Spinal cord (tissue), 9 donors: ENCODE measurements at regions not wholly inside any gene's neighbourhood (a gene's known extent, or its start where the extent isn't known, plus 50 kb on each side); places are given as distances from the start of the nearest gene placed in this dataset.
A peak's percentile ranks its signal among the peaks of the same experiment; 100 is the strongest.

Experiments
- DNase-seq, 6 donors: peaks; one replicate each; pipeline versions ENCODE4 v3.0.0 to v3.0.0-alpha.2; 2013 to 2015; ENCODE audit warnings: low spot score in 6 of 6, low read depth in 4 of 6
- H3K27ac ChIP-seq: one replicate; pipeline ENCODE4 v1.5.1; 2013; ENCODE audit warnings: low read depth, low read length, control low read depth
- H3K27me3 ChIP-seq: one replicate; pipeline ENCODE4 v1.6.1; 2013; ENCODE audit warnings: low read length; ENCODE audit not compliant: control insufficient read depth, insufficient read depth
- H3K36me3 ChIP-seq: one replicate; pipeline ENCODE4 v1.6.1; 2013; ENCODE audit warnings: low read length; ENCODE audit not compliant: control insufficient read depth, insufficient read depth
- H3K4me1 ChIP-seq: one replicate; pipeline ENCODE4 v1.6.1; 2013; ENCODE audit warnings: low read length; ENCODE audit not compliant: control insufficient read depth, insufficient read depth
- H3K4me3 ChIP-seq: one replicate; pipeline ENCODE4 v1.5.1; 2013; ENCODE audit warnings: low read depth, low read length, control low read depth
- H3K9me3 ChIP-seq: one replicate; pipeline ENCODE4 v1.6.1; 2013; ENCODE audit warnings: low read length; ENCODE audit not compliant: control insufficient read depth, insufficient read depth
- WGBS: methylation state at CpG from one replicate; pipeline ENCODE4 v1.1.5; 2013; ENCODE audit warnings: missing lambda C conversion rate; ENCODE audit not compliant: insufficient coverage; 5-methylcytosine and 5-hydroxymethylcytosine counted together
- donor health status: healthy.

DNA sequence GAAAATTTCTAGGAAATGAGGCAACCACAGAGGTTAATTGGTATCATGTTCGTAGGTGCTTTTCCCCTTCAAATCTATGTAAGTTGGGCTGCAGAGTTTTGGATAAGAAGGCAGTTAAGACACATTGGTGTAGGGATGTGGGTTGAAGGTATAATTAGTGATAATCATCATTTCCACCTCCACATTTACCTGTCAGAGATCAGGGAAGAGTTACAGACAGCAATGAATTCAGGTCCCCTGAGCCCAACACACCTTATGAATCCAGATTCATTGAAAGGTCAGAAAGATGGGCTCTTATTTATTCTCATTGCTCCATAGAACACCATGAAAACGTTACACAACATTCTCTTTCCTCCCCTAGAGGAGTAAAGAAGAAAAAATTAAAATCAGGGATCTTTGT is 308.7 kb downstream of the C11orf87 start:
- no peaks in the 10 kb centered on the region for H3K27me3 ChIP-seq
- no peak for DNase-seq
- no CpG with 5 or more reads among the region's 2 CpGs for WGBS
- no peak overlapping the region for H3K27ac ChIP-seq
- no peaks in the 10 kb centered on the region for H3K9me3 ChIP-seq
- H3K36me3 ChIP-seq: no peaks in the 10 kb centered on the region
- H3K4me3 ChIP-seq: no peak overlapping the region
- no peaks in the 10 kb centered on the region for H3K4me1 ChIP-seq

DNA sequence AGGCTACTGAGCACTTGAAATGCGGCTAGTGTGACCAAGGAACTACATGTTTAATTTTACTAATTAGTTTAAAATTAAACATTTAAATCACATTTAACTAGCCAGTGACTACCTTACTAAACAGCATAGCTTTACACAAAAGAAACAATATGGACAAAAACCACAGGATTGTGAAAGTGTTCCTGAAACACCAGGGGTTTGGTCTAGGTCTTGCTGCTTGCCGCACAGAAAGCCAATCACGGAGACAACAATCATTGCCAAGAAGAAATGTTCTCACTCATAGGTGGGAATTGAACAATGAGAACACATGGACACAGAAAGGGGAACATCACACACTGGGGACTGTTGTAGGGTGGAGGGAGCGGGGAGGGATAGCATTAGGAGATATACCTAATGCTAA is 309.5 kb downstream of the C11orf87 start:
- Histone ChIP-seq H3K36me3 (no peaks in the 10 kb centered on the region), H3K9me3 (no peaks in the 10 kb centered on the region), H3K27me3 (no peaks in the 10 kb centered on the region), H3K4me1 (no peaks in the 10 kb centered on the region), H3K4me3 (no peak overlapping the region), H3K27ac (no peak overlapping the region)
- WGBS: no CpG with 5 or more reads among the region's 4 CpGs
- no peak for DNase-seq

DNA sequence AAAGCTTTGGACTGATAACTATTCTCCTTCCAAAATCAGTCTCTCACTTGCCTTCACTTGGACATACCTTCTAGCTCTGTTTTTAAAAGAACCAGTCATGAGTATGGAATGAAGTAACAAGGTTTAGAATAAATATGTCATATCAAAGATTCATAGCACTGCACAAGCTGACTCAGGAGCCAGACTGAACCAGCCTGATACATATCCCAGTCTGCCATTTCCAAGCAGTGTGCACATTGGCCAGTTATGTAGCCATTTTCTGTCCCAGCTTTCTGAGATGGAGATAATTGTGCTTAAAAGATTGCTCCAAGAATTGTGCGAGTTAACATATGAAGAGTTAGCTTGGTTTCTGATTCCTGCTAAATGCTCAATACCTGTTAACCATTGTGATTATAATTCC is 311.3 kb downstream of the C11orf87 start:
- H3K27ac ChIP-seq: no peak overlapping the region
- no CpG with 5 or more reads among the region's 1 CpG for WGBS
- no peaks in the 10 kb centered on the region for H3K27me3 ChIP-seq
- no peak for DNase-seq
- no peak overlapping the region for H3K4me3 ChIP-seq
- H3K4me1 ChIP-seq: no peaks in the 10 kb centered on the region
- H3K9me3 ChIP-seq: no peaks in the 10 kb centered on the region
- H3K36me3 ChIP-seq: no peaks in the 10 kb centered on the region

DNA sequence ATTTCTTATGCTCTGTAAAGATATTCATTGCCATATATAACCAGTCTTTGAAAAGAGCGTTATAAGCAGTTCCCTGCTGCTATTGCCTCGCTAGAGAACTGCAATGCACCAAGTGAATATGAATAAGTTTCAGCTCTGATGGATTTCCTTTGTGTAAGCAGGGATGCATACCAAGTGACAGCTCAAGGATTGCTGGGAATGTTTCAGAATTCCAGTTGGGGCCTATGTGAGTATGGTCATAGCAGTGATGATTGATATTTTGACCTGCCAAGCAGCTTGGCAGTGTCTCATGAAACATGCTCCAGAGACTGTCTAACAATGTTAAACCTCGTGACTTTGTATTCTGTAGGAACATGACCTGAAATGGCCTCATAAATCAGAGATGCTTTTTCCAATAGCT is 312.6 kb downstream of the C11orf87 start:
- H3K36me3 ChIP-seq: no peaks in the 10 kb centered on the region
- no peaks in the 10 kb centered on the region for H3K4me1 ChIP-seq
- no peak overlapping the region for H3K4me3 ChIP-seq
- no peaks in the 10 kb centered on the region for H3K27me3 ChIP-seq
- WGBS: 50% methylated on average over 2 of the region's 3 CpGs
- H3K27ac ChIP-seq: no peak overlapping the region
- peak in 3 of 6 donors; percentile 5 to 75 (median 68) for DNase-seq
- no peaks in the 10 kb centered on the region for H3K9me3 ChIP-seq

DNA sequence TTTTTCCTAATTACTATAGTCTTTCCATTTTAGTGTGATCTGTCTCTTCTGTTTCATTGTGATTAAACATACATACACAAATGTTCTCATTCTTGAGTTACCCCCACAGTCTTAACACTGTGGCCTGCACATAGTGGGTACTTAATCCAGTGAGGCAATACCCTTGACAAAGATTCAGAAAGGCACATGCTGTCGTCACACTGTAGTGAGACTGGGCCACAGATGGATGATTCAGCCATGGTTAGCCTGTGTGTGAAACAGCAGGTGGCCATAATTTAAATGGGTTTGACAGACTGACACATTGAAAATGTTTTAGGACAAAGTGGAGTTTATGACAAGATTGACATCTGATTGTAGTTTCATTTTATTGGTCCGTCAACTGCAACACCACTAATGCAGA is 313.1 kb downstream of the C11orf87 start:
- Histone ChIP-seq H3K9me3 (no peaks in the 10 kb centered on the region), H3K27me3 (no peaks in the 10 kb centered on the region), H3K27ac (no peak overlapping the region), H3K4me3 (no peak overlapping the region), H3K4me1 (no peaks in the 10 kb centered on the region), H3K36me3 (no peaks in the 10 kb centered on the region)
- DNase-seq: peak in 1 of 6 donors; percentile 13
- WGBS: 70% methylated on average over 1 of the region's 2 CpGs

DNA sequence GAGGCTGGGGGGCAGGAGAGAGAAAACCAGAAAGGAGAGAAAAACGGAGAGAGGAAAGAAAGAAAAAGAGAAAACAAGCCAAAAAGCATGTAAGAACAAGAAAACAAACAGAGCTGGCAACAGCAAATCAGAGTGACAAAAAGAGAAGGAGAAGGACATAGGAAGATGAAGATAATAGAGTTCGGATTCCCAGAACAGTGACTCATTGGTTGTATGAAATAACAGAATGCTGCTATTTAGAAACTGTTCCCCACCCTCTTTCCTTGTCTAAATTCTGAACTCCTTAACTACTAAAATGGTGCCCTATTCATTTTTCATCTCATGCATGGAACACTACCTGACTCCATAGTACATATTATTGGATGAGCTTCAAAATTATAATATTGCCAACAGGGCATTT is 317.4 kb downstream of the C11orf87 start:
- Histone ChIP-seq H3K4me1 (no peaks in the 10 kb centered on the region), H3K4me3 (no peak overlapping the region), H3K27me3 (no peaks in the 10 kb centered on the region), H3K36me3 (no peaks in the 10 kb centered on the region), H3K27ac (no peak overlapping the region), H3K9me3 (no peaks in the 10 kb centered on the region)
- WGBS: 87% methylated on average over 1 of the region's 2 CpGs
- no peak for DNase-seq

DNA sequence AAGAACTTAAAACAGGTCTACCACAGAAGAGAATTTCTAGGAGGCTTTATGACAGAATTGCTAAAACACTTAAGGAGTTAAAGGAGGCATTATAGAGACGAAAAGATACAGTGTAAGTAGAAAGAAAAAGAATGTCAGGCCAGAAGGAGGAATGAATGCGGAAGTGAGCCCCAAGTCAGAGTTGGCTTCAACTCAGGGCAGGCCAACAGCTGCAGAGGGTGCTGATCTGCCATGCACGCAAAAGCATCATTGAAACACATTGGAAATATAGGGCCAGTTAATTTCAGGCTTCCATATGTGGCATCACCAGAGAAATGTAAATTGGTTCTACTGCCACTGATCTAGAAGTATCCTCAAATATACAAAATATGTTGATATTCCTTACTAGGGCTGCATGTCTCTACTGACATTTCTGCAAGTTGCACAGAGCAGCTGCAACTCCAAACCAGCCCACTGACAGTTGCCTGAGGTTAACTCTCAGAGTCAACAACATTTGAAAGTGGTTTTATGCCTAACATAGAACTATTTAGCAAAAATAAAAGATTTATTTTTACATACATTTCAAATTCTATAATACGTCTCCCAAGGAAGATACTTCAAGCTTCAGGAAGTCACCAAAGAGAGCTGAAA is 324.1 kb downstream of the C11orf87 start:
- no peak for DNase-seq
- Histone ChIP-seq H3K27ac (no peak overlapping the region), H3K27me3 (no peaks in the 10 kb centered on the region), H3K9me3 (no peaks in the 10 kb centered on the region), H3K4me1 (no peaks in the 10 kb centered on the region), H3K36me3 (no peaks in the 10 kb centered on the region), H3K4me3 (no peak overlapping the region)
- WGBS: 93% methylated on average over 3 of the region's 4 CpGs

DNA sequence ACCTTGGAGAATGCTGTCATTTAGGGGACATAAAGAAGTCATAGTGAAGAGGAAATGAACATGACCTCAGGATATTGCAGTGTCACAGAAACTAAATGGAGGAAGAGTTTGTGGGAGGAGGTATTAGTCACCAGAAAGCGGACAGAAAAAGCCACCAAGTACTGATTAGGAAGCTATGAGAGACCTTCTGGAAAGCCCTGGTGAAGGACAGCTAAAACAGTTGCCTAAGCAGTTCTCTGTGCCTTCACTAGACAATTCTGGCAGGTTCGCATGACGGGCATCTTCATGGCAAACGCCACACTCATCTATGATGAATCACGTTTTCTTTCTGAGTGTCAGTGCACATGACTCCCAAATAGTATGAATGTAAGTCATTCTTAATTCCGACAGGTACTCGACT is 325.8 kb downstream of the C11orf87 start:
- H3K27ac ChIP-seq: no peak overlapping the region
- H3K4me3 ChIP-seq: no peak overlapping the region
- 89% methylated on average over 5 of the region's 7 CpGs for WGBS

DNA sequence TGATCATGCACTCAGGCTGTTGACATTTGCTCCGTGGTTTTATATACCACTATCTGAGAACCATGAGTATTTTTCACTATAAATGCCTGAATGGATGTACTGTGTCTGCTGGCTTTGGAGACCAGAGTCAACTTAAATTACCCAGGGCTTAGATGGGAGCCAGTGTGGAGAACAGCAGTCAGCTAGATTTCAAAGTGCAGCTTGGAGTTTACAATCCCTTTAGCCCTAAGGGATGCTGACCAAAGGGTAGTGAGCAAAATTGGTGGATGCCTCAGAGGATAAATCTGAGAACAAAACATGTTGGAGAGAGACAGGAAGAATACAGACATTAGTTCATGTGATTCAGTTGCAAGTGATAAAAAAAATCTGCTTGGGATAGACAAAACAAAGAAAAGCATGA is 327.5 kb downstream of the C11orf87 start:
- WGBS: no CpG with 5 or more reads among the region's 1 CpG
- H3K9me3 ChIP-seq: no peaks in the 10 kb centered on the region
- peak in 1 of 6 donors; percentile 32 for DNase-seq
- no peaks in the 10 kb centered on the region for H3K36me3 ChIP-seq
- no peak overlapping the region for H3K4me3 ChIP-seq
- H3K27me3 ChIP-seq: no peaks in the 10 kb centered on the region
- H3K4me1 ChIP-seq: no peaks in the 10 kb centered on the region
- no peak overlapping the region for H3K27ac ChIP-seq

More for the DNA sequence above, 325.8 kb downstream of the C11orf87 start:
- Histone ChIP-seq H3K36me3 (no peaks in the 10 kb centered on the region), H3K4me1 (no peaks in the 10 kb centered on the region), H3K9me3 (no peaks in the 10 kb centered on the region), H3K27me3 (no peaks in the 10 kb centered on the region)
- no peak for DNase-seq

DNA sequence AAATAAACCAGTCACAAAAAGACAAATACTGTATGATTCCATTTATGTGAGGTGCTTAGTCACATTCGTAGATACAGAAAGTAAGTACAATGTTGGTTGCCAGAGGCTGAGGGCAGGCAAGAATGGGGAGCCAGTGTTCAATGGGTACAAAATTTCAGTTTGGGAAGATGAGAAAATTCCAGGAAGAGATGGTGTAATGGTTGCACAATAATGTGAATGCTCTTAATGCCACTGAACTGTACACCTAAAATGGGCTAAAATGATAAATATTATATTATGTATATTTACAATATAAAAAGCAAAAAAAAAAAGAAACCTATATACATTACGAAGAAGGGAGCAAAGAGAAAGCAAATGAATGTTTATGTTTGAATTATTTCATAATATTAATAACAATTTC is 329.0 kb downstream of the C11orf87 start:
- Histone ChIP-seq H3K27ac (no peak overlapping the region), H3K27me3 (no peaks in the 10 kb centered on the region), H3K4me1 (no peaks in the 10 kb centered on the region), H3K4me3 (no peak overlapping the region), H3K9me3 (no peaks in the 10 kb centered on the region), H3K36me3 (no peaks in the 10 kb centered on the region)
- DNase-seq: no peak
- no CpG with 5 or more reads among the region's 2 CpGs for WGBS
